ENCODE measurements at regions not wholly inside any gene's neighbourhood (a gene's known extent, or its start where the extent isn't known, plus 50 kb on each side); places are given as distances from the start of the nearest gene placed in this dataset.

GRCh38 chr21:23963454-23963853 is 1643.8 kb downstream of the MRPL39 start:
- no peak for TF ChIP-seq JUND (IDR thresholded peaks at IDR 0.05)
- TF ChIP-seq, protein P1, sequence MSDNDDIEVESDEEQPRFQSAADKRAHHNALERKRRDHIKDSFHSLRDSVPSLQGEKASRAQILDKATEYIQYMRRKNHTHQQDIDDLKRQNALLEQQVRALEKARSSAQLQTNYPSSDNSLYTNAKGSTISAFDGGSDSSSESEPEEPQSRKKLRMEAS (IDR thresholded peaks at IDR 0.05) = no peak
- TF ChIP-seq, protein P2, sequence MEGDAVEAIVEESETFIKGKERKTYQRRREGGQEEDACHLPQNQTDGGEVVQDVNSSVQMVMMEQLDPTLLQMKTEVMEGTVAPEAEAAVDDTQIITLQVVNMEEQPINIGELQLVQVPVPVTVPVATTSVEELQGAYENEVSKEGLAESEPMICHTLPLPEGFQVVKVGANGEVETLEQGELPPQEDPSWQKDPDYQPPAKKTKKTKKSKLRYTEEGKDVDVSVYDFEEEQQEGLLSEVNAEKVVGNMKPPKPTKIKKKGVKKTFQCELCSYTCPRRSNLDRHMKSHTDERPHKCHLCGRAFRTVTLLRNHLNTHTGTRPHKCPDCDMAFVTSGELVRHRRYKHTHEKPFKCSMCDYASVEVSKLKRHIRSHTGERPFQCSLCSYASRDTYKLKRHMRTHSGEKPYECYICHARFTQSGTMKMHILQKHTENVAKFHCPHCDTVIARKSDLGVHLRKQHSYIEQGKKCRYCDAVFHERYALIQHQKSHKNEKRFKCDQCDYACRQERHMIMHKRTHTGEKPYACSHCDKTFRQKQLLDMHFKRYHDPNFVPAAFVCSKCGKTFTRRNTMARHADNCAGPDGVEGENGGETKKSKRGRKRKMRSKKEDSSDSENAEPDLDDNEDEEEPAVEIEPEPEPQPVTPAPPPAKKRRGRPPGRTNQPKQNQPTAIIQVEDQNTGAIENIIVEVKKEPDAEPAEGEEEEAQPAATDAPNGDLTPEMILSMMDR (IDR thresholded peaks at IDR 0.05; ENCODE audit: low read depth, low read length, missing input control) = no peak
- no peak for TF ChIP-seq RAD21 (IDR thresholded peaks at IDR 0.05)
- no peak for TF ChIP-seq HNF4G (IDR thresholded peaks at IDR 0.05)
- no peak for TF ChIP-seq TAF1 (conservative IDR thresholded peaks at IDR 0.05)
- TF ChIP-seq SP1 (IDR thresholded peaks at IDR 0.05) = no peak
- no peak for TF ChIP-seq HNF4A (conservative IDR thresholded peaks at IDR 0.05)
- TF ChIP-seq YY1 (IDR thresholded peaks at IDR 0.05) = no peak
- TF ChIP-seq, protein P3, sequence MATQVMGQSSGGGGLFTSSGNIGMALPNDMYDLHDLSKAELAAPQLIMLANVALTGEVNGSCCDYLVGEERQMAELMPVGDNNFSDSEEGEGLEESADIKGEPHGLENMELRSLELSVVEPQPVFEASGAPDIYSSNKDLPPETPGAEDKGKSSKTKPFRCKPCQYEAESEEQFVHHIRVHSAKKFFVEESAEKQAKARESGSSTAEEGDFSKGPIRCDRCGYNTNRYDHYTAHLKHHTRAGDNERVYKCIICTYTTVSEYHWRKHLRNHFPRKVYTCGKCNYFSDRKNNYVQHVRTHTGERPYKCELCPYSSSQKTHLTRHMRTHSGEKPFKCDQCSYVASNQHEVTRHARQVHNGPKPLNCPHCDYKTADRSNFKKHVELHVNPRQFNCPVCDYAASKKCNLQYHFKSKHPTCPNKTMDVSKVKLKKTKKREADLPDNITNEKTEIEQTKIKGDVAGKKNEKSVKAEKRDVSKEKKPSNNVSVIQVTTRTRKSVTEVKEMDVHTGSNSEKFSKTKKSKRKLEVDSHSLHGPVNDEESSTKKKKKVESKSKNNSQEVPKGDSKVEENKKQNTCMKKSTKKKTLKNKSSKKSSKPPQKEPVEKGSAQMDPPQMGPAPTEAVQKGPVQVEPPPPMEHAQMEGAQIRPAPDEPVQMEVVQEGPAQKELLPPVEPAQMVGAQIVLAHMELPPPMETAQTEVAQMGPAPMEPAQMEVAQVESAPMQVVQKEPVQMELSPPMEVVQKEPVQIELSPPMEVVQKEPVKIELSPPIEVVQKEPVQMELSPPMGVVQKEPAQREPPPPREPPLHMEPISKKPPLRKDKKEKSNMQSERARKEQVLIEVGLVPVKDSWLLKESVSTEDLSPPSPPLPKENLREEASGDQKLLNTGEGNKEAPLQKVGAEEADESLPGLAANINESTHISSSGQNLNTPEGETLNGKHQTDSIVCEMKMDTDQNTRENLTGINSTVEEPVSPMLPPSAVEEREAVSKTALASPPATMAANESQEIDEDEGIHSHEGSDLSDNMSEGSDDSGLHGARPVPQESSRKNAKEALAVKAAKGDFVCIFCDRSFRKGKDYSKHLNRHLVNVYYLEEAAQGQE (IDR thresholded peaks at IDR 0.05) = no peak
- TF ChIP-seq, protein P4, sequence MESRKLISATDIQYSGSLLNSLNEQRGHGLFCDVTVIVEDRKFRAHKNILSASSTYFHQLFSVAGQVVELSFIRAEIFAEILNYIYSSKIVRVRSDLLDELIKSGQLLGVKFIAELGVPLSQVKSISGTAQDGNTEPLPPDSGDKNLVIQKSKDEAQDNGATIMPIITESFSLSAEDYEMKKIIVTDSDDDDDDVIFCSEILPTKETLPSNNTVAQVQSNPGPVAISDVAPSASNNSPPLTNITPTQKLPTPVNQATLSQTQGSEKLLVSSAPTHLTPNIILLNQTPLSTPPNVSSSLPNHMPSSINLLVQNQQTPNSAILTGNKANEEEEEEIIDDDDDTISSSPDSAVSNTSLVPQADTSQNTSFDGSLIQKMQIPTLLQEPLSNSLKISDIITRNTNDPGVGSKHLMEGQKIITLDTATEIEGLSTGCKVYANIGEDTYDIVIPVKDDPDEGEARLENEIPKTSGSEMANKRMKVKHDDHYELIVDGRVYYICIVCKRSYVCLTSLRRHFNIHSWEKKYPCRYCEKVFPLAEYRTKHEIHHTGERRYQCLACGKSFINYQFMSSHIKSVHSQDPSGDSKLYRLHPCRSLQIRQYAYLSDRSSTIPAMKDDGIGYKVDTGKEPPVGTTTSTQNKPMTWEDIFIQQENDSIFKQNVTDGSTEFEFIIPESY (IDR thresholded peaks at IDR 0.05) = no peak
- no peak for TF ChIP-seq FOXA1 (IDR thresholded peaks at IDR 0.05)
- TF ChIP-seq RXRA (IDR thresholded peaks at IDR 0.05) = no peak
- TF ChIP-seq FOXA2 (IDR thresholded peaks at IDR 0.05) = no peak
